Mesenchymal stem cell (in vitro differentiated cells and primary cell): ENCODE measurements at regions not wholly inside any gene's neighbourhood (a gene's known extent, or its start where the extent isn't known, plus 50 kb on each side); places are given as distances from the start of the nearest gene placed in this dataset.

ENCODE experiments used
- DNase-seq: peaks from one replicate; pipeline ENCODE4 v3.0.0-alpha.2; 2013
- H2AFZ ChIP-seq: one replicate; pipeline ENCODE4 v1.6.1; 2013; ENCODE audit warnings: low read depth, mild to moderate bottlenecking, control low read depth, inconsistent platforms, low read length, moderate library complexity
- H2AK5ac ChIP-seq: 2 replicates; pipeline ENCODE4 v1.6.1; 2013; ENCODE audit warnings: low read length, moderate library complexity, mild to moderate bottlenecking, inconsistent platforms; ENCODE audit not compliant: severe bottlenecking
- H2BK120ac ChIP-seq: one replicate; pipeline ENCODE4 v1.6.1; 2013; ENCODE audit warnings: low read depth, mild to moderate bottlenecking, inconsistent platforms, low read length, moderate library complexity
- H2BK12ac ChIP-seq, 2 experiments: one replicate each; pipeline ENCODE4 v1.6.1; 2013; ENCODE audit warnings: inconsistent platforms in 2 of 2, low read length in 2 of 2, mild to moderate bottlenecking in 2 of 2, moderate library complexity in 2 of 2, control low read depth in 1 of 2
- H2BK15ac ChIP-seq: one replicate; pipeline ENCODE4 v1.6.1; 2013; ENCODE audit warnings: mild to moderate bottlenecking, low read depth, inconsistent platforms; ENCODE audit not compliant: poor library complexity, severe bottlenecking
- H2BK5ac ChIP-seq: 2 replicates; pipeline ENCODE4 v1.6.1; 2013; ENCODE audit warnings: low read depth, mild to moderate bottlenecking, low read length, control low read depth, inconsistent platforms; ENCODE audit not compliant: poor library complexity, severe bottlenecking
- H3K14ac ChIP-seq, 2 experiments: one replicate each; pipeline ENCODE4 v1.6.1; 2013; ENCODE audit warnings: inconsistent platforms in 2 of 2, low read length in 2 of 2, control low read depth in 1 of 2, mild to moderate bottlenecking in 1 of 2, moderate library complexity in 1 of 2
- H3K18ac ChIP-seq, 2 experiments: one replicate each; pipeline ENCODE4 v1.6.1; 2013; ENCODE audit warnings: inconsistent platforms in 2 of 2, low read length in 2 of 2, control low read depth in 1 of 2, low read depth in 1 of 2, mild to moderate bottlenecking in 1 of 2
- H3K23ac ChIP-seq, 2 experiments: one replicate each; pipeline ENCODE4 v1.6.1; 2013; ENCODE audit warnings: inconsistent platforms in 2 of 2, low read length in 2 of 2, mild to moderate bottlenecking in 2 of 2, moderate library complexity in 2 of 2, control low read depth in 1 of 2
- H3K27ac ChIP-seq: 2 replicates; pipeline ENCODE4 v1.5.1; 2013; ENCODE audit warnings: mild to moderate bottlenecking, moderate library complexity, low read length, control low read depth, inconsistent platforms; ENCODE audit not compliant: poor library complexity, severe bottlenecking
- H3K27me3 ChIP-seq, 2 experiments: 2 replicates each; pipeline versions ENCODE4 v1.6.1 to v1.7.0; 2013; ENCODE audit warnings: low read length in 2 of 2, mild to moderate bottlenecking in 2 of 2, moderate library complexity in 2 of 2, control low read depth in 1 of 2, inconsistent platforms in 1 of 2; ENCODE audit not compliant: control insufficient read depth in 1 of 2, insufficient read depth in 1 of 2
- H3K36me3 ChIP-seq, 2 experiments: 2 replicates each; pipeline versions ENCODE4 v1.6.1 to v1.7.0; 2013; ENCODE audit warnings: low read length in 2 of 2, control low read depth in 1 of 2, inconsistent platforms in 1 of 2, low read depth in 1 of 2, mild to moderate bottlenecking in 1 of 2; ENCODE audit not compliant: insufficient read depth in 2 of 2, control insufficient read depth in 1 of 2
- H3K4ac ChIP-seq, 2 experiments: one replicate each; pipeline ENCODE4 v1.6.1; 2013; ENCODE audit warnings: inconsistent platforms in 2 of 2, low read length in 2 of 2, mild to moderate bottlenecking in 2 of 2, moderate library complexity in 2 of 2, control low read depth in 1 of 2, low read depth in 1 of 2
- H3K4me1 ChIP-seq: 2 replicates; pipeline ENCODE4 v1.6.1; 2013; ENCODE audit warnings: low read depth, low read length, control low read depth; ENCODE audit not compliant: control insufficient read depth, insufficient read depth
- H3K4me2 ChIP-seq: 2 replicates; pipeline ENCODE4 v1.6.1; 2013; ENCODE audit warnings: low read length, mild to moderate bottlenecking, inconsistent platforms; ENCODE audit not compliant: poor library complexity, severe bottlenecking
- H3K4me3 ChIP-seq, 2 experiments: 2 replicates each; pipeline versions ENCODE4 v1.5.1 to v1.7.0; 2013; ENCODE audit warnings: low read length in 2 of 2, mild to moderate bottlenecking in 2 of 2, control low read depth in 1 of 2, low read depth in 1 of 2; ENCODE audit not compliant: insufficient read depth in 1 of 2
- H3K79me1 ChIP-seq: replicated peaks from 2 replicates; pipeline ENCODE4 v1.6.1; 2013; ENCODE audit warnings: mild to moderate bottlenecking, control low read depth, low read length, inconsistent platforms; ENCODE audit not compliant: poor library complexity, severe bottlenecking
- H3K9ac ChIP-seq: 2 replicates; pipeline ENCODE4 v1.7.0; 2013; ENCODE audit warnings: mild to moderate bottlenecking, low read length, moderate library complexity
- H3K9me3 ChIP-seq: 2 replicates; pipeline ENCODE4 v1.7.0; 2013; ENCODE audit warnings: mild to moderate bottlenecking, low read length; ENCODE audit not compliant: control insufficient read depth
- H4K8ac ChIP-seq: one replicate; pipeline ENCODE4 v1.6.1; 2013; ENCODE audit warnings: inconsistent platforms, mild to moderate bottlenecking, low read length, moderate library complexity
- H4K91ac ChIP-seq: one replicate; pipeline ENCODE4 v1.6.1; 2013; ENCODE audit warnings: mild to moderate bottlenecking, low read length, inconsistent platforms
- WGBS: methylation state at CpG from one replicate; pipeline ENCODE4 v1.1.7; 2013; ENCODE audit warnings: mixed read lengths; 5-methylcytosine and 5-hydroxymethylcytosine counted together

GRCh38 chr13:21777166-21777565, 106.3 kb downstream of the FGF9 start:
- Histone ChIP-seq H3K4me2 (no peak overlapping the region), H4K91ac (no peak overlapping the region), H3K27me3 (peaks cover 0 to 3% of the 10 kb centered on the region in 2 experiments), H3K4ac (no peak overlapping the region), H2AK5ac (no peak overlapping the region), H3K9ac (no peak overlapping the region), H3K14ac (no peak overlapping the region), H2BK15ac (no peak overlapping the region), H3K27ac (no peak overlapping the region), H3K23ac (no peak overlapping the region), H3K9me3 (peaks cover 18% of the 10 kb centered on the region), H2BK120ac (no peak overlapping the region), H3K4me3 (no peak overlapping the region), H2BK12ac (no peak overlapping the region), H4K8ac (no peak overlapping the region), H3K79me1 (no peaks in the 10 kb centered on the region), H2AFZ (no peak overlapping the region), H2BK5ac (no peak overlapping the region), H3K4me1 (no peaks in the 10 kb centered on the region), H3K18ac (no peak overlapping the region), H3K36me3 (no peaks in the 10 kb centered on the region)
- DNase-seq = no peak
- WGBS = 56% methylated on average over 1 of the region's 1 CpG

- no peaks in the 10 kb centered on the region for H3K79me1 ChIP-seq
- H3K18ac ChIP-seq = no peak overlapping the region
- H3K14ac ChIP-seq = no peak overlapping the region
- DNase-seq = no peak
- no peak overlapping the region for H3K4ac ChIP-seq
- no peak overlapping the region for H3K4me3 ChIP-seq
- H2AK5ac ChIP-seq = no peak overlapping the region
- no peak overlapping the region for H2BK5ac ChIP-seq
- H4K8ac ChIP-seq = no peak overlapping the region
- no peak overlapping the region for H2BK15ac ChIP-seq
- H3K4me1 ChIP-seq = no peaks in the 10 kb centered on the region
- H2BK120ac ChIP-seq = no peak overlapping the region
- H3K23ac ChIP-seq = no peak overlapping the region
- H3K27me3 ChIP-seq = peaks cover 0 to 3% of the 10 kb centered on the region in 2 experiments
- 50% methylated on average over 1 of the region's 3 CpGs for WGBS
- H3K27ac ChIP-seq = no peak overlapping the region
- no peak overlapping the region for H2AFZ ChIP-seq
- H4K91ac ChIP-seq = no peak overlapping the region
- H3K9ac ChIP-seq = no peak overlapping the region
- H3K36me3 ChIP-seq = no peaks in the 10 kb centered on the region
- no peak overlapping the region for H2BK12ac ChIP-seq
- no peak overlapping the region for H3K4me2 ChIP-seq
- H3K9me3 ChIP-seq = peaks cover 15% of the 10 kb centered on the region
These were observed 106.9 kb downstream of the FGF9 start for GRCh38 chr13:21777813-21778212.

GRCh38 chr13:21782736-21783135, 111.9 kb downstream of the FGF9 start:
- H3K4ac ChIP-seq = no peak overlapping the region
- DNase-seq = no peak

GRCh38 chr13:21785990-21786389, 115.1 kb downstream of the FGF9 start:
- Histone ChIP-seq H2BK120ac (no peak overlapping the region), H3K4ac (no peak overlapping the region), H3K23ac (no peak overlapping the region), H2AFZ (no peak overlapping the region), H3K14ac (no peak overlapping the region), H3K27ac (no peak overlapping the region), H3K9ac (no peak overlapping the region), H3K79me1 (no peaks in the 10 kb centered on the region), H3K4me2 (no peak overlapping the region), H2AK5ac (no peak overlapping the region), H3K27me3 (no peaks in the 10 kb centered on the region), H3K4me1 (no peaks in the 10 kb centered on the region), H4K8ac (no peak overlapping the region), H4K91ac (no peak overlapping the region), H2BK5ac (no peak overlapping the region), H2BK15ac (no peak overlapping the region), H2BK12ac (no peak overlapping the region), H3K9me3 (no peaks in the 10 kb centered on the region), H3K18ac (no peak overlapping the region), H3K4me3 (no peak overlapping the region), H3K36me3 (no peaks in the 10 kb centered on the region)
- 86% methylated on average over 2 of the region's 2 CpGs for WGBS
- no peak for DNase-seq

More at GRCh38 chr13:21782736-21783135, 111.9 kb downstream of the FGF9 start:
- no peak overlapping the region for H3K4me2 ChIP-seq
- H3K18ac ChIP-seq = no peak overlapping the region
- no peak overlapping the region for H2BK12ac ChIP-seq
- no peak overlapping the region for H3K14ac ChIP-seq
- no peak overlapping the region for H4K8ac ChIP-seq
- no peaks in the 10 kb centered on the region for H3K27me3 ChIP-seq
- no peak overlapping the region for H2BK120ac ChIP-seq
- 82% methylated on average over 2 of the region's 2 CpGs for WGBS
- peaks cover 15% of the 10 kb centered on the region for H3K9me3 ChIP-seq
- H3K4me3 ChIP-seq = no peak overlapping the region
- no peak overlapping the region for H2BK15ac ChIP-seq
- H2AK5ac ChIP-seq = no peak overlapping the region
- no peak overlapping the region for H2AFZ ChIP-seq
- H3K9ac ChIP-seq = no peak overlapping the region
- H3K79me1 ChIP-seq = no peaks in the 10 kb centered on the region
- no peaks in the 10 kb centered on the region for H3K36me3 ChIP-seq
- H3K27ac ChIP-seq = no peak overlapping the region
- H2BK5ac ChIP-seq = no peak overlapping the region
- H4K91ac ChIP-seq = no peak overlapping the region
- no peaks in the 10 kb centered on the region for H3K4me1 ChIP-seq
- H3K23ac ChIP-seq = no peak overlapping the region
